HEK293 (cell line): ENCODE measurements at regions not wholly inside any gene's neighbourhood (a gene's known extent, or its start where the extent isn't known, plus 50 kb on each side); places are given as distances from the start of the nearest gene placed in this dataset.

ENCODE experiments used
- PBX3 ChIP-seq: sonication (generic); formaldehyde crosslinking; IDR thresholded peaks from 2 replicates; pipeline ENCODE4 v1.8.1; 2022; ENCODE audit warnings: mild to moderate bottlenecking, moderate library complexity, missing genetic modification reagents
- SP7 ChIP-seq: fragments of 450-650 bp; formaldehyde crosslinking; IDR thresholded peaks from 2 replicates; pipeline ENCODE4 v1.5.1; 2016; ENCODE audit warnings: missing biosample characterization, missing genetic modification characterization
- ZBTB8A ChIP-seq: fragments of 450-650 bp; formaldehyde crosslinking; IDR thresholded peaks from 2 replicates; pipeline ENCODE4 v1.5.1; 2016; ENCODE audit warnings: missing biosample characterization, missing genetic modification characterization
- ZNF10 ChIP-seq: fragments of 450-650 bp; formaldehyde crosslinking; IDR thresholded peaks from 2 replicates; pipeline ENCODE4 v1.5.1; 2017; ENCODE audit warnings: missing biosample characterization, missing genetic modification characterization
- ZNF704 ChIP-seq: fragments of 450-650 bp; formaldehyde crosslinking; IDR thresholded peaks from 2 replicates; pipeline ENCODE4 v1.5.1; 2016; ENCODE audit warnings: missing biosample characterization, missing genetic modification characterization
- ZNF768 ChIP-seq: fragments of 450-650 bp; formaldehyde crosslinking; IDR thresholded peaks from 2 replicates; pipeline ENCODE4 v1.5.1; 2018; ENCODE audit warnings: missing biosample characterization, mild to moderate bottlenecking, missing genetic modification characterization
- TF ChIP-seq, protein P1 (sequence below): fragments of 450-650 bp; formaldehyde crosslinking; IDR thresholded peaks from 2 replicates; pipeline ENCODE4 v1.5.1; 2016; ENCODE audit warnings: missing biosample characterization, missing genetic modification characterization

GRCh38 chr4:181264893-181265292 is 978.3 kb upstream of the TENM3 start:
- TF ChIP-seq, protein P1, sequence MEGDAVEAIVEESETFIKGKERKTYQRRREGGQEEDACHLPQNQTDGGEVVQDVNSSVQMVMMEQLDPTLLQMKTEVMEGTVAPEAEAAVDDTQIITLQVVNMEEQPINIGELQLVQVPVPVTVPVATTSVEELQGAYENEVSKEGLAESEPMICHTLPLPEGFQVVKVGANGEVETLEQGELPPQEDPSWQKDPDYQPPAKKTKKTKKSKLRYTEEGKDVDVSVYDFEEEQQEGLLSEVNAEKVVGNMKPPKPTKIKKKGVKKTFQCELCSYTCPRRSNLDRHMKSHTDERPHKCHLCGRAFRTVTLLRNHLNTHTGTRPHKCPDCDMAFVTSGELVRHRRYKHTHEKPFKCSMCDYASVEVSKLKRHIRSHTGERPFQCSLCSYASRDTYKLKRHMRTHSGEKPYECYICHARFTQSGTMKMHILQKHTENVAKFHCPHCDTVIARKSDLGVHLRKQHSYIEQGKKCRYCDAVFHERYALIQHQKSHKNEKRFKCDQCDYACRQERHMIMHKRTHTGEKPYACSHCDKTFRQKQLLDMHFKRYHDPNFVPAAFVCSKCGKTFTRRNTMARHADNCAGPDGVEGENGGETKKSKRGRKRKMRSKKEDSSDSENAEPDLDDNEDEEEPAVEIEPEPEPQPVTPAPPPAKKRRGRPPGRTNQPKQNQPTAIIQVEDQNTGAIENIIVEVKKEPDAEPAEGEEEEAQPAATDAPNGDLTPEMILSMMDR (tag by site-specific recombination): no peak
- TF ChIP-seq ZNF768 (tag by site-specific recombination): no peak
- no peak for TF ChIP-seq PBX3
- no peak for TF ChIP-seq ZNF10
- no peak for TF ChIP-seq SP7 (tag by site-specific recombination)
- TF ChIP-seq ZNF704: no peak
- TF ChIP-seq ZBTB8A (tag by site-specific recombination): no peak
